ENCODE measurements at regions not wholly inside any gene's neighbourhood (a gene's known extent, or its start where the extent isn't known, plus 50 kb on each side); places are given as distances from the start of the nearest gene placed in this dataset.

DNA sequence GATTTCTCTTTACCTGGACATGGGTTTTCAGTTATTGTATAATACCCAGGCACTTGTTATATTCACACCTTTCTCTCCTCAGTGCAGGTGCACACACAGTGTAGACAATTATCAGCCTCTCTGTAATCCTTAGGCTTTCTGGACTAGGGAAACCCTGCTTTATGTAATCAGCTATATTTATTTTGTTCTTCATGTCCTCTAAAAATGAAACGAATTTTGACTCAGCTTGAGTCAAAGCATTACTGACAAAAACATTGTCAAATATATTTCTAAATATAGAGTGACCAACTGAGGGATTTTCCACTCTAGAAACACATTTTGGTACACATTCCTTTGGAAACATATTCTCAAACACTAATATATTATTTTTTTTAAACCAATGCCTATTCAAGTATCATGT is 144.8 kb upstream of the GULP1 start:
- H3K36me3 ChIP-seq (ENCODE audit: insufficient read depth, low read length): no peaks in the 10 kb centered on the region
- H2AFZ ChIP-seq (ENCODE audit: low read length, unreplicated experiment): no peak overlapping the region
- H3K4me3 ChIP-seq (ENCODE audit: low read depth, low read length): no peak overlapping the region
- no peaks in the 10 kb centered on the region for H3K27me3 ChIP-seq (ENCODE audit: insufficient read depth, low read length)
- H3K27ac ChIP-seq (ENCODE audit: low read depth, low read length): no peak overlapping the region
- no peaks in the 10 kb centered on the region for H3K79me2 ChIP-seq (ENCODE audit: control insufficient read depth, insufficient read depth, low read length, unreplicated experiment)
- H3K4me1 ChIP-seq (ENCODE audit: control insufficient read depth, insufficient read depth, low read length, unreplicated experiment): peaks cover 3% of the 10 kb centered on the region

DNA sequence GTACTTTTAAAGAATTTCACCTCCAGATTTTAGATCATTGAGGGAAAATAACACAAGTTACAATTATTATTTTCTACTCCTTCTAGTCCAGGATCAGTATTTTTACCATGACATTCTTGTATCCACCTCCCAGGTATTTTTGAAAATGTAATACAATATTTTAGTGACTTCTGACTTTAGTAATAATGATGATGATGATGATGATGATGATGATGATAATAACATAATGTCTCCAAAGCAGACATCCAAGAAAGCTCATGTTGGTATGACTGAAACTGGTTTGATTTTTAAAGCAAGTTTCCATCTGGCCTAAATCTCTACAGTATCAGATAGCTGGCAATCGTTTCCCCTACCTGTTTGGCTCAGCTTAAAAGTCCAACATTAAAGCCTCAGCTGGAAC is 140.0 kb upstream of the GULP1 start:
- Histone ChIP-seq H3K4me3 (ENCODE audit: low read depth, low read length) (no peak overlapping the region), H3K36me3 (ENCODE audit: insufficient read depth, low read length) (no peaks in the 10 kb centered on the region), H3K27ac (ENCODE audit: low read depth, low read length) (no peak overlapping the region), H2AFZ (ENCODE audit: low read length, unreplicated experiment) (no peak overlapping the region), H3K4me1 (ENCODE audit: control insufficient read depth, insufficient read depth, low read length, unreplicated experiment) (no peaks in the 10 kb centered on the region), H3K79me2 (ENCODE audit: control insufficient read depth, insufficient read depth, low read length, unreplicated experiment) (no peaks in the 10 kb centered on the region), H3K27me3 (ENCODE audit: insufficient read depth, low read length) (no peaks in the 10 kb centered on the region)

DNA sequence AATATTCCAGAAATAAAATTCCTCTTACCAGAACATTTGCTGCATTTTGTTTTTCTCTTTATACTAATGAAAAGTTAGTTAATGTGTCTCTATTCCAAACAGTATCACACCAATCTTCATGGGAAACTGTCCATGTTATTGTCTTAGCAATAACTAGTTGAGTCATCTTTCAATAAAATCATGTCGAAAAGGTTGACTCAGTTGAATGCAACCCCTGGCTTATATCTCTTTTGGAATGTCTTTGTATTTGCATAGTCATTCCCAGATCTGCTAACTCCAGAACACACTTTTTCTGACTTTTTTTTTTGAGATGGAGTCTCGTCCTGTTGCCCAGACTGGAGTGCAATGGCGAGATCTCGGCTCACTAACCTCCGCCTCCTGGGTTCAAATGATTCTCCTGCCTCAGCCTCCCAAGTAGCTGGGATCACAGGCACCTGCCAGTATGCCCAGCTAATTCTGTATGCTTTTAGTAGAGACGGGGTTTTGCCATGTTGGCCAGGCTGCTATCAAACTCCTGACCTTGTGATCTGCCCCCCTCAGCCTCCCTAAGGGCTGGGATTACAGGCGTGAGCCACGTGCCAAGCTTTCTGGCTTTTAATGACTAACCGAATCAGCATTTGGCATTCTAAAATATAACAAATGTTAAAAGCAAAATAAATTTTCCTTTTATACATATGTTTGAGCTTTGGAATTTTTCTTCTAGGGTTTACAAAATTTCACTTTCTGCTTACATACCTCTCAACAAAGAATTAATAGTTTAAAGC is 133.2 kb upstream of the GULP1 start:
- no peaks in the 10 kb centered on the region for H3K36me3 ChIP-seq (ENCODE audit: insufficient read depth, low read length)
- no peaks in the 10 kb centered on the region for H3K79me2 ChIP-seq (ENCODE audit: control insufficient read depth, insufficient read depth, low read length, unreplicated experiment)
- H3K27ac ChIP-seq (ENCODE audit: low read depth, low read length): peak overlapping the region; percentile 23; the same call in 1 of the 2 replicates
- no peaks in the 10 kb centered on the region for H3K4me1 ChIP-seq (ENCODE audit: control insufficient read depth, insufficient read depth, low read length, unreplicated experiment)
- H3K4me3 ChIP-seq (ENCODE audit: low read depth, low read length): no peak overlapping the region
- H3K27me3 ChIP-seq (ENCODE audit: insufficient read depth, low read length): no peaks in the 10 kb centered on the region
- no peak overlapping the region for H2AFZ ChIP-seq (ENCODE audit: low read length, unreplicated experiment)

DNA sequence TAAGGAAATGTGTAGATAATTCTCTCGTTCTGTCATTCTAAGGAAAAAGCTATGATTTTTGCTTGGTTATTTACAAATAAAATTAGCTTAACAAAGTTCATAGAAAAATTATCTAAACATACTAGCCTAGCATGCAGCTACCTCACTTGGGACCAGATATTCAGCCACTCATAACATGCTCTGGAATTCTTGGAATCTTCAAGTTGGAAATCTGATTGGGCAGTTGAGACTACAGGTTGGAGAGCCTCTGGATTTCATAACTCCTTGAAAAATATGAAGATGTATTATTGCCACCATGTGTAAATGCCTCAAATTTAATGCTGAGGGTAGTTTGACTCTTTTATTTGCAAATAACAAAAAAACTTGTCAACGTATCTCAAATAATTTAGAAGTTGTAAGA is 132.2 kb upstream of the GULP1 start:
- no peaks in the 10 kb centered on the region for H3K79me2 ChIP-seq (ENCODE audit: control insufficient read depth, insufficient read depth, low read length, unreplicated experiment)
- H3K4me1 ChIP-seq (ENCODE audit: control insufficient read depth, insufficient read depth, low read length, unreplicated experiment): no peaks in the 10 kb centered on the region
- H3K27me3 ChIP-seq (ENCODE audit: insufficient read depth, low read length): no peaks in the 10 kb centered on the region
- no peak overlapping the region for H3K27ac ChIP-seq (ENCODE audit: low read depth, low read length)
- H3K4me3 ChIP-seq (ENCODE audit: low read depth, low read length): no peak overlapping the region
- no peaks in the 10 kb centered on the region for H3K36me3 ChIP-seq (ENCODE audit: insufficient read depth, low read length)
- no peak overlapping the region for H2AFZ ChIP-seq (ENCODE audit: low read length, unreplicated experiment)

DNA sequence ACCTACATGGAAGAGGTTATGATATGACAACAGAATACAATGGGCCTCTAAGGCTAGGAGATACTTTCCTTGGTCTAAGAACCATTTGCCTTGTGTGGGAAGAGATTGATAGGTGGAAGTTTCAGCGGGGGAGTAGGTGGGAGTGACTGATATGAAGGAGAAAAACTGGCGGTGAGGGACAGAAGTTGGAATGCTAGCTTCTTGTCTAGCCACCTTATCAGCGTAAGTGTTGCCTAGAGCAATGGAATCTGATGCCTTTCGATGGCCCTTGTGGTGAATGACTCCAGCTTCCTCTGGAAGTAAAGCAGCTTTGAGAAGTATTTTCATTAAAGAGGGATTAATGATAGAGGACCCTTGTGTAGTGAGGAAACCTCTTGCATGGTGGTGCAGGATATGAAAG is 121.3 kb upstream of the GULP1 start:
- H3K4me3 ChIP-seq (ENCODE audit: low read depth, low read length): no peak overlapping the region
- no peaks in the 10 kb centered on the region for H3K4me1 ChIP-seq (ENCODE audit: control insufficient read depth, insufficient read depth, low read length, unreplicated experiment)
- H3K27ac ChIP-seq (ENCODE audit: low read depth, low read length): no peak overlapping the region
- no peak overlapping the region for H2AFZ ChIP-seq (ENCODE audit: low read length, unreplicated experiment)
- no peaks in the 10 kb centered on the region for H3K36me3 ChIP-seq (ENCODE audit: insufficient read depth, low read length)
- no peaks in the 10 kb centered on the region for H3K27me3 ChIP-seq (ENCODE audit: insufficient read depth, low read length)
- H3K79me2 ChIP-seq (ENCODE audit: control insufficient read depth, insufficient read depth, low read length, unreplicated experiment): no peaks in the 10 kb centered on the region

DNA sequence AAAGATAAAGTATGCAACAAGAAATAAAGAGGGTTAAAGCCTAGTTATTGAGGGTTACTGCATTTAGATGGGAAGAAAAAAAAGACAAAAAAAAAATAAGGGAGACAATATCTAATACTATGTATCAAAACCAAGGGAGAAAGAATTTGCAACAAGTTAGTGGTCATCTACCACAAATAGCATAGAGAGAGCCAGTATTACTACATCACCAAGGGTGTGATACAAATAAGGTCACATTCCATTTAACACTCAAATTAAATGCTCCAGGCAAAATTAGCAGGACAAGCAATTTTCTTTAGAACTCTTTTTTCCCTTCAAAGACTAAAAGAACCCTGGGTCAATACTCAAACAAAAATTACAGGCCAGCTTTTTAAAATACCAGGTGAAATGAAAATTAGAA is 115.1 kb upstream of the GULP1 start:
- H3K27me3 ChIP-seq (ENCODE audit: insufficient read depth, low read length): no peaks in the 10 kb centered on the region

DNA sequence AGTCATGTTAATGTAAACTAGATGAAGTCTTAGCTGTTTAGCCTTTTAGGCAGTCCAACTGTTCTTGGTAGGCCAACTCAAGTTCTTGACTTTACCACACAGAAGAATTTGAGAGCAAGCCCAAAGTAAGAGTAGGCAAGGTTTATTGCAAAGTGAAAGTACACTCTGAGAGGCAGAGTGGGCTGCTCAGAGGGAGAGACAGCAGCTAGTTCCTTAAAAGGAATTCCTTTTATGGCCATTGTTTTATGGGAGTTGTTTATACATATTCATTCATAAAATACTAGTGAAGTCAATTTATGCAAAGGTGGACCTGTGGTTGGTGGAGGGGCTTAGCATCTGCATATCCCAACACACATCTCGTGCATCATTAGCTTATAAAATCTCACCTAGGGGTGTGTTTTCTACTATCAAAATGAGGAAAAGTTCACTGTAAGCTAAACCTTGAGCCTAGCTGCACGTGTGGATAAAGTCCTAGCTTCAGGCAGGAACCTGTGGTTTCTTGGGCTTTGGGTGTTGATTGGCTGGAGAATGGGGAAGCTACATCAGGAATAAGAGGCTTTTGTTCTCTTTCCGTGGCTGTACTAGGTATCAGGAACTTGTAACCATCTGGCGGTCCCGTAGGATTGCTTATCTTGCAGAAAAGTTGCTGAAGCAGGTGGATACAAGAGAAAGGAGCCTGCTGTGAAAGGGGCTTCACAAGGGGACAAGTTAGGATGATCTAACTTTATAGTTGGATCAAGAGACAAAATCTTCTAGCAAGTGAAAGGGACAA is 110.4 kb upstream of the GULP1 start:
- Histone ChIP-seq H2AFZ (ENCODE audit: low read length, unreplicated experiment) (peak overlapping the region; percentile 70), H3K27ac (ENCODE audit: low read depth, low read length) (no peak overlapping the region), H3K36me3 (ENCODE audit: insufficient read depth, low read length) (no peaks in the 10 kb centered on the region), H3K4me3 (ENCODE audit: low read depth, low read length) (peak overlapping the region; percentile 40), H3K27me3 (ENCODE audit: insufficient read depth, low read length) (no peaks in the 10 kb centered on the region), H3K4me1 (ENCODE audit: control insufficient read depth, insufficient read depth, low read length, unreplicated experiment) (no peaks in the 10 kb centered on the region), H3K79me2 (ENCODE audit: control insufficient read depth, insufficient read depth, low read length, unreplicated experiment) (no peaks in the 10 kb centered on the region)

More for the DNA sequence above, 115.1 kb upstream of the GULP1 start:
- no peaks in the 10 kb centered on the region for H3K79me2 ChIP-seq (ENCODE audit: control insufficient read depth, insufficient read depth, low read length, unreplicated experiment)
- no peaks in the 10 kb centered on the region for H3K4me1 ChIP-seq (ENCODE audit: control insufficient read depth, insufficient read depth, low read length, unreplicated experiment)
- H2AFZ ChIP-seq (ENCODE audit: low read length, unreplicated experiment): no peak overlapping the region
- no peaks in the 10 kb centered on the region for H3K36me3 ChIP-seq (ENCODE audit: insufficient read depth, low read length)
- H3K4me3 ChIP-seq (ENCODE audit: low read depth, low read length): no peak overlapping the region
- no peak overlapping the region for H3K27ac ChIP-seq (ENCODE audit: low read depth, low read length)

DNA sequence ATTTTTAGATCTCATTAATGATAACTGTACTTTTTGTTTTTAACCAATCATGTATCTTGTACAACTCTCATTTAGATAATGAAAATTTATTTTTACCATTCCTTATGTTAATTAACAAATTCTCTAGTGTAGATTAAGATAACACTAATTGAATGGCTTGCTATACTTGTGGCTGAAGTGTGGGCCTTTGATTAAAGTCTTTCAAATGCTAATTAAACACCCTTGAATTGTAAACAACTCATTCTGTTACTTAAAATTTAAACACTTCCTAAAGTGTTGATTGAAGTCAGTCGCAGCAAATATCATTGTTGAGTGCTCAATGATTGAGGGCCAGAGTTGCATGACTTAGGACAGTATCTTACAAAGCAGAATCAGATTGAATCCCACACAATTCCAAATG is 109.8 kb upstream of the GULP1 start:
- no peak overlapping the region for H3K27ac ChIP-seq (ENCODE audit: low read depth, low read length)
- H3K4me1 ChIP-seq (ENCODE audit: control insufficient read depth, insufficient read depth, low read length, unreplicated experiment): no peaks in the 10 kb centered on the region
- H2AFZ ChIP-seq (ENCODE audit: low read length, unreplicated experiment): no peak overlapping the region
- H3K79me2 ChIP-seq (ENCODE audit: control insufficient read depth, insufficient read depth, low read length, unreplicated experiment): no peaks in the 10 kb centered on the region
- H3K4me3 ChIP-seq (ENCODE audit: low read depth, low read length): no peak overlapping the region
- no peaks in the 10 kb centered on the region for H3K36me3 ChIP-seq (ENCODE audit: insufficient read depth, low read length)
- no peaks in the 10 kb centered on the region for H3K27me3 ChIP-seq (ENCODE audit: insufficient read depth, low read length)

DNA sequence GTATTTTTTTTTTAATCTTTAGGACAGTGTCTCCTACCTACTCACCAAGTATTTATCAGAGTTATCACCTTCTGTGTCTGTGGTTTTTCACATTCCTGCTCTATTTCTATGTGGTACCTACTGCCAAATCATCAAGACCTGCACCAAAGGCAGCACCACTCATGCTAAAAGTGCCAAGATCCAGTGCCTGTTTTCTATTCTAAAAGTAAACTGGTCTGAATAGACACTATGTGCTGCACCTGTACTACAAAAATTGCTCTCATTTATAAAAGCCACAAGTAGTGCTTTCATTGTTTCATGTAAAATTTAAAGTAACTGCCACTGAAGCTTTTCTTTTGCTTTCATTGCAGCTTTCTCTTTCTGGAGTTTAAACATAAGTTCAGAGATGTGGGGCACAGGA is 103.9 kb upstream of the GULP1 start:
- H3K79me2 ChIP-seq (ENCODE audit: control insufficient read depth, insufficient read depth, low read length, unreplicated experiment): no peaks in the 10 kb centered on the region
- H3K27me3 ChIP-seq (ENCODE audit: insufficient read depth, low read length): no peaks in the 10 kb centered on the region
- H3K4me3 ChIP-seq (ENCODE audit: low read depth, low read length): no peak overlapping the region
- no peak overlapping the region for H3K27ac ChIP-seq (ENCODE audit: low read depth, low read length)
- no peak overlapping the region for H2AFZ ChIP-seq (ENCODE audit: low read length, unreplicated experiment)
- H3K36me3 ChIP-seq (ENCODE audit: insufficient read depth, low read length): no peaks in the 10 kb centered on the region
- H3K4me1 ChIP-seq (ENCODE audit: control insufficient read depth, insufficient read depth, low read length, unreplicated experiment): no peaks in the 10 kb centered on the region

DNA sequence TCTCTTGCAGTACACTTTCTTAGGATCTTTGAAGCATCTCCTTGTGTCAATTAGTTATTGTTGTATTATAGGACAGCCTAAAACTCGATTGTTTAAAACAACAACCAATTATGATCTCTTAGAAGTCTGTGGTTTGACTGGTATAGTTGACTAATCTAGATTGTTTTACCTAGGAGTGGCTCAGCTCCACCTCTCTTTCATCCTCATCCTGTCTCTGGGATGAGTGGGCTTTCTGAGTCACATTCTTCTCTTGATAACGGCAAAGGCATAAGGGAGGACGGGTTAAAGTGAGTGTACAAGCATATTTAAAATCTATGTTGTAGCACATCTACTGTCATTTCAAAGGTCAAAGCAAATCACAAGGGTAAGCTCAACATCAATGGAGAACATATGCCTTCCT is 102.3 kb upstream of the GULP1 start:
- no peak overlapping the region for H3K4me3 ChIP-seq (ENCODE audit: low read depth, low read length)
- H3K36me3 ChIP-seq (ENCODE audit: insufficient read depth, low read length): no peaks in the 10 kb centered on the region
- H2AFZ ChIP-seq (ENCODE audit: low read length, unreplicated experiment): no peak overlapping the region
- no peaks in the 10 kb centered on the region for H3K79me2 ChIP-seq (ENCODE audit: control insufficient read depth, insufficient read depth, low read length, unreplicated experiment)
- no peaks in the 10 kb centered on the region for H3K4me1 ChIP-seq (ENCODE audit: control insufficient read depth, insufficient read depth, low read length, unreplicated experiment)
- H3K27me3 ChIP-seq (ENCODE audit: insufficient read depth, low read length): no peaks in the 10 kb centered on the region
- no peak overlapping the region for H3K27ac ChIP-seq (ENCODE audit: low read depth, low read length)

DNA sequence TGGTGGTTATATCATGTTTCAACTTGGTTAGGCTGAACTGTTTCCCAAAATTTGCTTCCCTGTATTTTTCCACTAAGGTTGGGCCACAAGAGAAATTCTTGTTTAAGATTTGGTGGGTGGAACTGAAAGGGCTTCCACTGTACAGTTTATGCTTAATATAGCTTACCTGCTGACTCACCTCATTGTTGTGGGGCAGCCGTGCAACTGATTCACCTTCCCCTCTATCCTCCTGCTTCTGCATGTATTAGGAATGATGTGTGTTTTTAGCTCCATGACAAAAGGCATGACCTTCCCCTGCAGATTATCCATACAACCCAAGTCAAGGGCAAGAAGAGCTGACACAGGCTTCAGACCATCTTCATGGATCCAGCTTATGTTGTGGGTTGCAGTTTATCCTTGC is 98.4 kb upstream of the GULP1 start:
- H3K4me1 ChIP-seq (ENCODE audit: control insufficient read depth, insufficient read depth, low read length, unreplicated experiment): peaks cover 10% of the 10 kb centered on the region
- H3K36me3 ChIP-seq (ENCODE audit: insufficient read depth, low read length): no peaks in the 10 kb centered on the region
- no peaks in the 10 kb centered on the region for H3K79me2 ChIP-seq (ENCODE audit: control insufficient read depth, insufficient read depth, low read length, unreplicated experiment)
- H3K4me3 ChIP-seq (ENCODE audit: low read depth, low read length): no peak overlapping the region
- H2AFZ ChIP-seq (ENCODE audit: low read length, unreplicated experiment): no peak overlapping the region
- no peaks in the 10 kb centered on the region for H3K27me3 ChIP-seq (ENCODE audit: insufficient read depth, low read length)
- no peak overlapping the region for H3K27ac ChIP-seq (ENCODE audit: low read depth, low read length)

Data from ACC112 (cell line).